ENCODE measurements at regions not wholly inside any gene's neighbourhood (a gene's known extent, or its start where the extent isn't known, plus 50 kb on each side); places are given as distances from the start of the nearest gene placed in this dataset.

DNA sequence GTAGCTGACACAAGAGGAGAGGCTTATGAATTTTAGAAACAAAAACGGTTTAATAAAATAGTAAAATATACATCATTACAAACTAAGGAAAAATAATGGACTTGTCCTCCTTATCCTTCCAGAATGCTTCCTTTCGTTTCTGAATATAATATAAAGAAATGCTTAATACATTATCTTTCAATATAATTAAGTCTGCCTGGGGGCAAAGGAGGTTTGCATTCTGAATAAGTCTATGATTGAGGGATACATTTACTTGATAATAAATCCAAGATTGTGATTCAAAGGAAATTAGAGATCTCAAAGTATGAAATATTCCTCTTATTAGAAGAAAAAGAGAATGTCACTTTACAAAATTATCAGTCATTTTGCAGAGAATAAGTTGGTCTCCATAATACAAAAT, 386.5 kb downstream of the SPATA31D1 start:
- no peak for TF ChIP-seq SUZ12 (IDR thresholded peaks at IDR 0.05; ENCODE audit: extremely low read depth, insufficient read depth, insufficient read length)
- TF ChIP-seq ZNF274 (IDR thresholded peaks at IDR 0.05; ENCODE audit: low read depth, low read length), result no peak
- H3K4me3 ChIP-seq (ENCODE audit: insufficient read length, low read depth), result no peak overlapping the region
- no peaks in the 10 kb centered on the region for H3K27me3 ChIP-seq (ENCODE audit: insufficient read depth, insufficient read length)
- DNase-seq (ENCODE audit: low read depth, low spot score), result no peak
- no peaks in the 10 kb centered on the region for H3K9me3 ChIP-seq (ENCODE audit: insufficient read depth, low read length)
- no peaks in the 10 kb centered on the region for H3K36me3 ChIP-seq (ENCODE audit: insufficient read depth, insufficient read length, low read length)
- H3K9ac ChIP-seq (ENCODE audit: insufficient read length, low read depth), result no peak overlapping the region
- no peaks in the 10 kb centered on the region for H3K4me1 ChIP-seq (ENCODE audit: insufficient read depth, insufficient read length)

DNA sequence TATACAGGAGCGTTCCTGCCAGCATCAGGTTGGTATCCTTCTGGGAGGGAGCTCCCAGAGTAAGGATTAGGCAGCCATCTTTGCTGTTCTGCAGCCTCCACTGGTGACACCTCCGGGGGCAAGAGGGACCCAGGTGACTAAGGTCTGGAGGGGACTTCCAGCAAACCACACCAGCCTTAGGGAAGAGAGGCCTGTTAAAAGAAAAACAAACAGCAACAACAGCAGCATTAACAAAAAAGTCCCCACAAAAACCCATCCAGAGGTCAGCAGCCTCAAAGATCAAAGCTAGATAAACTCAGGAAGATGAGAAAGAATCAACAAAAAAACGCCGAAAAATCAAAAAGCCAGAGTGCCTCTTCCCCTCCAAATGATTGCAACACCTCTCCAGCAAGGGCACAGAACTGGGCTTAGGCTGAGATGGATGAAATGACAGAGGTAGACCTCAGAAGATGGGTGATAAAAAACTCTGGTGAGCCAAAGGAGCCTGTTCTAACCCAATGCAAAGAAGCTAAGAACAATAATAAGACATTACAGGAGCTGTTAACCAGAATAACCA, 388.2 kb downstream of the SPATA31D1 start:
- Histone ChIP-seq H3K36me3 (ENCODE audit: insufficient read depth, insufficient read length, low read length) (no peaks in the 10 kb centered on the region), H3K4me1 (ENCODE audit: insufficient read depth, insufficient read length) (no peaks in the 10 kb centered on the region), H3K4me3 (ENCODE audit: insufficient read length, low read depth) (no peak overlapping the region), H3K27me3 (ENCODE audit: insufficient read depth, insufficient read length) (no peaks in the 10 kb centered on the region), H3K9ac (ENCODE audit: insufficient read length, low read depth) (no peak overlapping the region), H3K9me3 (ENCODE audit: insufficient read depth, low read length) (no peaks in the 10 kb centered on the region)
- DNase-seq (ENCODE audit: low read depth, low spot score), result no peak
- TF ChIP-seq SUZ12 (IDR thresholded peaks at IDR 0.05; ENCODE audit: extremely low read depth, insufficient read depth, insufficient read length) (no peak), YY1 (IDR thresholded peaks at IDR 0.05; ENCODE audit: insufficient read depth, insufficient read length) (no peak), ZNF274 (IDR thresholded peaks at IDR 0.05; ENCODE audit: low read depth, low read length) (no peak)

DNA sequence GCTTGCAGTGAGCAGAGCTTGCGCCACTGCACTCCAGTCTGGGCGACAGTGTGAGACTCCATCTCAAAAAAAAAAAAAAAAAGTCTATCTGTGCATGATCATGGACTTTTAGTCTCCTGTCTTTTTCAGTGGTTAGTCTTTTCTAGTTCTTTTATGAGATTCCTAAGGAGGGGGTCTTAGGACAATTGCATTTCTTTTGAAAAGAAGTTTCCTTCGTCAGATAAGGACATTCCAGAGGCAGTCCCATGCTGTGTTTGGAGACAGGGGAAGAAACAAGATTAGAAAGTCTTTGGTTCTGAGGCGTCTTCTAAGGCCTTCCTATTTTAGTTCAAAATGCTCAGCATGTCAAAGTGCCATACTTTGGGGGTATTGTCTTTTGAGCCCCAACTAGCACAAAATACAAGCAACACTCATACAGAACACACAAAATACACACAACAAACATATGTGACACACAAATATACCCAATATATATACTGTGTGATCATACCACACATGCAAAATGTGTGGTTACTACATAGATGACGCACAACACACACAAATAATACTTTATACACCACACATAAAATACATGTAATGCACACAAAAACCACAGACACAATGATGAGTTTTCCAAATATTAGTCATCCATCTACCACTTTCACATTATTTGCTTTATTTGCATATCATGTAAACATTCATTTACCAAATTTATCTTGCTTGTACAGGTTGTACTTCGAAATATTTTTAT, 394.5 kb downstream of the SPATA31D1 start:
- DNase-seq (ENCODE audit: low read depth, low spot score), result peak; percentile 47
- TF ChIP-seq SUZ12 (IDR thresholded peaks at IDR 0.05; ENCODE audit: extremely low read depth, insufficient read depth, insufficient read length), result no peak
- no peak for TF ChIP-seq YY1 (IDR thresholded peaks at IDR 0.05; ENCODE audit: insufficient read depth, insufficient read length)
- TF ChIP-seq ZNF274 (IDR thresholded peaks at IDR 0.05; ENCODE audit: low read depth, low read length), result no peak
- Histone ChIP-seq H3K36me3 (ENCODE audit: insufficient read depth, insufficient read length, low read length) (no peaks in the 10 kb centered on the region), H3K4me3 (ENCODE audit: insufficient read length, low read depth) (no peak overlapping the region), H3K9ac (ENCODE audit: insufficient read length, low read depth) (no peak overlapping the region), H3K27me3 (ENCODE audit: insufficient read depth, insufficient read length) (no peaks in the 10 kb centered on the region), H3K4me1 (ENCODE audit: insufficient read depth, insufficient read length) (peaks cover 2% of the 10 kb centered on the region), H3K9me3 (ENCODE audit: insufficient read depth, low read length) (no peaks in the 10 kb centered on the region)

DNA sequence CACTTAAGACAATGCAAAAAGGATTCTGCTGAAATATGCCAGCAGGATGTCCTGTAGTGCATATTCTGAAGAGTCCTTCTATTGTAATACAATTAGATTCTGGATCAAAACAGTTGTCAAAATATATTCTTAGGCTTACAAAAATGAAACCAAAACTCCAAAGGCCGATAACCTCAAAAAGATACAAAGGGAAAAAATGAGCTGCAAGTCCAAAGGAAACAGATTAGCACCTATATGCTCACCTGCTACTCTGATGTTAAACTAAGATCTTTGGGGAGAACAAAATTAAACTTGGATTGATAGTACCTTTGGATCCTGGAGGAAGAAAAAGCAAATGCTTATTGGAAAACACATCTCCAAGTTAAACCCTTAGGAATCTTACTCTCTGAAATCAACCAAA, 397.1 kb downstream of the SPATA31D1 start:
- H3K4me3 ChIP-seq (ENCODE audit: insufficient read length, low read depth), result no peak overlapping the region
- H3K36me3 ChIP-seq (ENCODE audit: insufficient read depth, insufficient read length, low read length), result no peaks in the 10 kb centered on the region

DNA sequence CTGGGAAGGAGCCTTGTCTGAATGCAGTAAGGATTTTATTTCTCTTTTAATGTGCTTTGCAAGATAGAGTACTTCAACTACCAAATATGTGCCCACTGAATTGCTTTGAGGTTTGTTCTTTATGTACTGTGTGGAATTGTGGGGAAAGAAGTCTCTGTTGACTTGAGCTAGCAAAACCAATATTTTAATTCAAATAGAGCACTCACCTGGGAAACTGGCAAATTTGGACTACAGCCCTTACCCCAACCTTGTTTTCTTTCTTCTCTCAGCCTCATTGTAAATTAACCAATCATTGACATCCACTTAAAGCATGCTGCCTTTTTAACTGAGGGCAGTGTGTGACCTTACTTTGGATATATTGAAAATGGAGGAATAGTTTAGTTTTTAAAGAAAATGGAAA, 409.0 kb downstream of the SPATA31D1 start:
- no peak for DNase-seq (ENCODE audit: low read depth, low spot score)
- H3K9me3 ChIP-seq (ENCODE audit: insufficient read depth, low read length), result no peaks in the 10 kb centered on the region
- H3K27me3 ChIP-seq (ENCODE audit: insufficient read depth, insufficient read length), result no peaks in the 10 kb centered on the region
- no peaks in the 10 kb centered on the region for H3K4me1 ChIP-seq (ENCODE audit: insufficient read depth, insufficient read length)
- H3K9ac ChIP-seq (ENCODE audit: insufficient read length, low read depth), result no peak overlapping the region
- no peaks in the 10 kb centered on the region for H3K36me3 ChIP-seq (ENCODE audit: insufficient read depth, insufficient read length, low read length)
- no peak overlapping the region for H3K4me3 ChIP-seq (ENCODE audit: insufficient read length, low read depth)
- no peak for TF ChIP-seq SUZ12 (IDR thresholded peaks at IDR 0.05; ENCODE audit: extremely low read depth, insufficient read depth, insufficient read length)
- TF ChIP-seq ZNF274 (IDR thresholded peaks at IDR 0.05; ENCODE audit: low read depth, low read length), result no peak
- TF ChIP-seq YY1 (IDR thresholded peaks at IDR 0.05; ENCODE audit: insufficient read depth, insufficient read length), result no peak

More for the DNA sequence above, 397.1 kb downstream of the SPATA31D1 start:
- no peak for DNase-seq (ENCODE audit: low read depth, low spot score)
- Histone ChIP-seq H3K9me3 (ENCODE audit: insufficient read depth, low read length) (no peaks in the 10 kb centered on the region), H3K9ac (ENCODE audit: insufficient read length, low read depth) (no peak overlapping the region), H3K4me1 (ENCODE audit: insufficient read depth, insufficient read length) (peaks cover 2% of the 10 kb centered on the region), H3K27me3 (ENCODE audit: insufficient read depth, insufficient read length) (no peaks in the 10 kb centered on the region)
- no peak for TF ChIP-seq SUZ12 (IDR thresholded peaks at IDR 0.05; ENCODE audit: extremely low read depth, insufficient read depth, insufficient read length)
- TF ChIP-seq ZNF274 (IDR thresholded peaks at IDR 0.05; ENCODE audit: low read depth, low read length), result no peak
- no peak for TF ChIP-seq YY1 (IDR thresholded peaks at IDR 0.05; ENCODE audit: insufficient read depth, insufficient read length)

DNA sequence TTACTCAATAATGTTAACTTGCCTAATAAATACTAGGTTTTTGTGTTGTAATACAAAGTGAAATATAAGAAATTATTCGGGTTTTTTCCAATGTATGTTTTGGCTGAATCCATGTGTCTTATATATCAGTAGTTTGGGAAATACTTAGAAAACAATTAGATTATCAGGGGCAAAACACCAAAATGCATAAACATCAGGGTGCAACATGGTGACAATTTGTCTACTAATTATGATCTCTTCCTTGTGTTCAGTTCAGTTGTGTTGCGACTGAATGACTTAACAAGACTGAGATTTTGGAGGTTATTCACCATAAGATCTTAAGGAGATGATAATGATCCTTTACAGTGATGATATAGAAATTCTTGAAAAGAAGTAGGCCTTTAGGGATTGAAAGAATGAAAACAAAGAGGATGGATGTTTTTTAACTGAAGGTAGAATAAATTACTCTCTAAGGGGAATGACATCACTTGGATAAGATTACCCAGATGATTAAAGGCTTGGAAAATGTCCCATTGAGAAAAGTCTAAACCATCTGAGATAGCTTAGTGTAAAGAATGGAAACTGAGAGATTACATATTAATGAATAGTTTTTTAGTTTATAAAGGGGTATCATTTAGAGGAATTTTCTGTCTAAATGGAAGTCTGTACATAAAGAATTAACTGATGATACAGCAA, 415.8 kb downstream of the SPATA31D1 start:
- no peak overlapping the region for H3K9ac ChIP-seq (ENCODE audit: insufficient read length, low read depth)
- H3K4me3 ChIP-seq (ENCODE audit: insufficient read length, low read depth), result no peak overlapping the region
- no peaks in the 10 kb centered on the region for H3K27me3 ChIP-seq (ENCODE audit: insufficient read depth, insufficient read length)
- H3K9me3 ChIP-seq (ENCODE audit: insufficient read depth, low read length), result no peaks in the 10 kb centered on the region
- no peaks in the 10 kb centered on the region for H3K36me3 ChIP-seq (ENCODE audit: insufficient read depth, insufficient read length, low read length)
- no peak for DNase-seq (ENCODE audit: low read depth, low spot score)
- no peaks in the 10 kb centered on the region for H3K4me1 ChIP-seq (ENCODE audit: insufficient read depth, insufficient read length)
- TF ChIP-seq YY1 (IDR thresholded peaks at IDR 0.05; ENCODE audit: insufficient read depth, insufficient read length) (no peak), ZNF274 (IDR thresholded peaks at IDR 0.05; ENCODE audit: low read depth, low read length) (no peak), SUZ12 (IDR thresholded peaks at IDR 0.05; ENCODE audit: extremely low read depth, insufficient read depth, insufficient read length) (no peak)

DNA sequence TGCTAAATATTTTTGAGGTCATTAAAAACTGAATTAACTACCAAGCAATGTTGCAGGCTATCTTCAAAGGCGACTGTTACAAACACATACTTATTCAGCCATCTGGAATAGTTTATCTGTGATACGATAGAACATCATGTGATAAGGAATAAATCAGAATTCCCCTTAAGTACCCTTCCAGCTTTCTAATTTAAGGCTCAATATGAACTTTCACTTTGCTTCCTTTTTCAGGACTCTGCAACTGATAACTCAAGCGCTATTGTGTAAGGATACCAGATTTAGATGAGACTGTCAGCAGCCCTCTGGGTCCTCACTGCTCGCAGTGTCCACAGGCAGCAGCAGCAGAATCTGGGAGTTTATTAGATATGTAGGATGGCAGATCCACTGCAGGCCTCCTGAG, 416.3 kb downstream of the SPATA31D1 start:
- no peak for DNase-seq (ENCODE audit: low read depth, low spot score)
- Histone ChIP-seq H3K9me3 (ENCODE audit: insufficient read depth, low read length) (no peaks in the 10 kb centered on the region), H3K4me3 (ENCODE audit: insufficient read length, low read depth) (no peak overlapping the region), H3K9ac (ENCODE audit: insufficient read length, low read depth) (no peak overlapping the region), H3K36me3 (ENCODE audit: insufficient read depth, insufficient read length, low read length) (no peaks in the 10 kb centered on the region), H3K27me3 (ENCODE audit: insufficient read depth, insufficient read length) (no peaks in the 10 kb centered on the region), H3K4me1 (ENCODE audit: insufficient read depth, insufficient read length) (no peaks in the 10 kb centered on the region)
- no peak for TF ChIP-seq SUZ12 (IDR thresholded peaks at IDR 0.05; ENCODE audit: extremely low read depth, insufficient read depth, insufficient read length)
- TF ChIP-seq ZNF274 (IDR thresholded peaks at IDR 0.05; ENCODE audit: low read depth, low read length), result no peak
- TF ChIP-seq YY1 (IDR thresholded peaks at IDR 0.05; ENCODE audit: insufficient read depth, insufficient read length), result no peak
